BLaER1 treated with 17β-estradiol and CSF1 and Interleukin-3, amounts not matched to agents 10 nM and 100 nM (cell line): ENCODE measurements at regions not wholly inside any gene's neighbourhood (a gene's known extent, or its start where the extent isn't known, plus 50 kb on each side); places are given as distances from the start of the nearest gene placed in this dataset.
A peak's percentile ranks its signal among the peaks of the same experiment; 100 is the strongest.

Experiments used
- H3K27ac ChIP-seq, 11 experiments: shearing (Covaris generic); formaldehyde crosslinking; 2 replicates each; pipeline ENCODE4 v1.8.1; 2022
- H3K27me3 ChIP-seq, 11 experiments: shearing (Covaris generic); formaldehyde crosslinking; 2 replicates each; pipeline ENCODE4 v1.8.1; 2022
- H3K36me3 ChIP-seq, 11 experiments: shearing (Covaris generic); formaldehyde crosslinking; 2 replicates each; pipeline ENCODE4 v1.8.1; 2022
- H3K4me1 ChIP-seq, 10 experiments: shearing (Covaris generic); formaldehyde crosslinking; 2 replicates each; pipeline ENCODE4 v1.8.1; 2022
- H3K4me2 ChIP-seq, 11 experiments: shearing (Covaris generic); formaldehyde crosslinking; 2 replicates each; pipeline ENCODE4 v1.8.1; 2022
- H3K4me3 ChIP-seq, 10 experiments: shearing (Covaris generic); formaldehyde crosslinking; 2 replicates each; pipeline ENCODE4 v1.8.1; 2022
- H3K9ac ChIP-seq, 11 experiments: shearing (Covaris generic); formaldehyde crosslinking; 2 replicates each; pipeline ENCODE4 v1.8.1; 2022
- H3K9me3 ChIP-seq, 11 experiments: shearing (Covaris generic); formaldehyde crosslinking; replicated peaks in 1 of 11; 2 replicates each; pipeline ENCODE4 v1.8.1; 2022
- H4K20me1 ChIP-seq, 11 experiments: shearing (Covaris generic); formaldehyde crosslinking; 2 replicates each; pipeline ENCODE4 v1.8.1; 2022
- Cebpa-rat ChIP-seq, 11 experiments: shearing (Covaris generic); IDR thresholded peaks; 2 replicates each; pipeline ENCODE4 v1.8.1; 2022

GRCh38 chr1:187266051-187266450, 437.3 kb downstream of the PLA2G4A start:
- H3K4me3 ChIP-seq, result no peak overlapping the region

GRCh38 chr1:187267827-187268226, 439.1 kb downstream of the PLA2G4A start:
- H3K27me3 ChIP-seq, result no peaks in the 10 kb centered on the region
- no peak for TF ChIP-seq Cebpa-rat (IDR thresholded peaks at IDR 0.05)
- H4K20me1 ChIP-seq, result no peaks in the 10 kb centered on the region; a peak in 1 of 22 replicates
- no peak overlapping the region for H3K4me3 ChIP-seq
- no peaks in the 10 kb centered on the region for H3K36me3 ChIP-seq
- H3K4me1 ChIP-seq, result no peaks in the 10 kb centered on the region
- no peaks in the 10 kb centered on the region for H3K9me3 ChIP-seq
- no peak overlapping the region for H3K4me2 ChIP-seq
- H3K27ac ChIP-seq, result no peak overlapping the region
- no peak overlapping the region for H3K9ac ChIP-seq

More at GRCh38 chr1:187266051-187266450, 437.3 kb downstream of the PLA2G4A start:
- Histone ChIP-seq H3K27ac (no peak overlapping the region), H3K36me3 (no peaks in the 10 kb centered on the region), H3K9ac (no peak overlapping the region), H3K4me2 (no peak overlapping the region), H3K4me1 (no peaks in the 10 kb centered on the region), H4K20me1 (no peaks in the 10 kb centered on the region; a peak in 1 of 22 replicates), H3K9me3 (no peaks in the 10 kb centered on the region), H3K27me3 (no peaks in the 10 kb centered on the region)
- no peak for TF ChIP-seq Cebpa-rat (IDR thresholded peaks at IDR 0.05)

- H4K20me1 ChIP-seq, result no peaks in the 10 kb centered on the region
- no peaks in the 10 kb centered on the region for H3K4me1 ChIP-seq
- no peaks in the 10 kb centered on the region for H3K9me3 ChIP-seq
- H3K4me2 ChIP-seq, result no peak overlapping the region
- H3K4me3 ChIP-seq, result no peak overlapping the region
- no peak for TF ChIP-seq Cebpa-rat (IDR thresholded peaks at IDR 0.05)
- H3K9ac ChIP-seq, result no peak overlapping the region
- no peaks in the 10 kb centered on the region for H3K36me3 ChIP-seq
- H3K27me3 ChIP-seq, result no peaks in the 10 kb centered on the region
- no peak overlapping the region for H3K27ac ChIP-seq
Measured at GRCh38 chr1:187270256-187270655, 441.5 kb downstream of the PLA2G4A start.

GRCh38 chr1:187275346-187275745, 446.6 kb downstream of the PLA2G4A start:
- no peaks in the 10 kb centered on the region for H4K20me1 ChIP-seq
- no peaks in the 10 kb centered on the region for H3K9me3 ChIP-seq
- no peaks in the 10 kb centered on the region for H3K27me3 ChIP-seq
- no peak overlapping the region for H3K27ac ChIP-seq
- no peaks in the 10 kb centered on the region for H3K4me1 ChIP-seq
- no peaks in the 10 kb centered on the region for H3K36me3 ChIP-seq
- TF ChIP-seq Cebpa-rat (IDR thresholded peaks at IDR 0.05), result no peak
- no peak overlapping the region for H3K9ac ChIP-seq
- no peak overlapping the region for H3K4me2 ChIP-seq
- no peak overlapping the region for H3K4me3 ChIP-seq

- TF ChIP-seq Cebpa-rat (IDR thresholded peaks at IDR 0.05), result no peak
- H3K27ac ChIP-seq, result no peak overlapping the region
- no peaks in the 10 kb centered on the region for H4K20me1 ChIP-seq
- peaks cover 0 to 3% (median 0%) of the 10 kb centered on the region in 10 experiments; a peak in 3 of 20 replicates for H3K4me1 ChIP-seq
- no peak overlapping the region for H3K4me2 ChIP-seq
- H3K27me3 ChIP-seq, result no peaks in the 10 kb centered on the region
- H3K36me3 ChIP-seq, result no peaks in the 10 kb centered on the region
- no peak overlapping the region for H3K4me3 ChIP-seq
- H3K9ac ChIP-seq, result no peak overlapping the region
- no peaks in the 10 kb centered on the region for H3K9me3 ChIP-seq
Measured at GRCh38 chr1:187275985-187276575, 447.3 kb downstream of the PLA2G4A start.

- H3K27ac ChIP-seq, result no peak overlapping the region
- H3K27me3 ChIP-seq, result no peaks in the 10 kb centered on the region
- H3K4me1 ChIP-seq, result peaks cover 0 to 6% (median 0%) of the 10 kb centered on the region in 10 experiments; a peak in 3 of 20 replicates
Measured at GRCh38 chr1:187276677-187277076, 447.9 kb downstream of the PLA2G4A start.

GRCh38 chr1:187280031-187280430, 451.3 kb downstream of the PLA2G4A start:
- H3K9ac ChIP-seq, result no peak overlapping the region
- no peaks in the 10 kb centered on the region for H4K20me1 ChIP-seq
- no peak overlapping the region for H3K27ac ChIP-seq
- no peak for TF ChIP-seq Cebpa-rat (IDR thresholded peaks at IDR 0.05)
- H3K4me3 ChIP-seq, result no peak overlapping the region
- no peaks in the 10 kb centered on the region for H3K9me3 ChIP-seq
- H3K27me3 ChIP-seq, result no peaks in the 10 kb centered on the region
- H3K36me3 ChIP-seq, result no peaks in the 10 kb centered on the region
- H3K4me2 ChIP-seq, result no peak overlapping the region
- peaks cover 0 to 6% (median 0%) of the 10 kb centered on the region in 10 experiments; a peak in 3 of 20 replicates for H3K4me1 ChIP-seq

More at GRCh38 chr1:187276677-187277076, 447.9 kb downstream of the PLA2G4A start:
- TF ChIP-seq Cebpa-rat (IDR thresholded peaks at IDR 0.05), result no peak
- Histone ChIP-seq H3K4me2 (no peak overlapping the region), H3K36me3 (no peaks in the 10 kb centered on the region), H3K9me3 (no peaks in the 10 kb centered on the region), H3K4me3 (no peak overlapping the region), H4K20me1 (no peaks in the 10 kb centered on the region), H3K9ac (no peak overlapping the region)

GRCh38 chr1:187281085-187281484, 452.3 kb downstream of the PLA2G4A start:
- Histone ChIP-seq H3K4me1 (peaks cover 0 to 6% (median 0%) of the 10 kb centered on the region in 10 experiments; a peak in 3 of 20 replicates), H4K20me1 (no peaks in the 10 kb centered on the region), H3K27me3 (no peaks in the 10 kb centered on the region), H3K27ac (no peak overlapping the region), H3K9ac (no peak overlapping the region), H3K9me3 (no peaks in the 10 kb centered on the region), H3K4me3 (no peak overlapping the region), H3K36me3 (no peaks in the 10 kb centered on the region), H3K4me2 (0 out of 22 replicates have a peak overlapping the region, but pooled peaks of 1 of the 11 experiments have one; percentile 22)
- TF ChIP-seq Cebpa-rat (IDR thresholded peaks at IDR 0.05), result no peak

- no peak overlapping the region for H3K9ac ChIP-seq
- H3K9me3 ChIP-seq, result 0 out of 22 replicates have a peak, but pooled peaks cover 0 to 3% (median 0%) of the 10 kb centered on the region in 11 experiments
- H4K20me1 ChIP-seq, result no peaks in the 10 kb centered on the region
- H3K4me2 ChIP-seq, result no peak overlapping the region
- no peak overlapping the region for H3K4me3 ChIP-seq
- no peak overlapping the region for H3K27ac ChIP-seq
- H3K4me1 ChIP-seq, result peaks cover 0 to 6% (median 0%) of the 10 kb centered on the region in 10 experiments; a peak in 3 of 20 replicates
- no peaks in the 10 kb centered on the region for H3K36me3 ChIP-seq
- no peak for TF ChIP-seq Cebpa-rat (IDR thresholded peaks at IDR 0.05)
- H3K27me3 ChIP-seq, result no peaks in the 10 kb centered on the region
Measured at GRCh38 chr1:187283984-187284383, 455.2 kb downstream of the PLA2G4A start.
